GM12891 (cell line): ENCODE measurements at regions not wholly inside any gene's neighbourhood (a gene's known extent, or its start where the extent isn't known, plus 50 kb on each side); places are given as distances from the start of the nearest gene placed in this dataset.

Source experiments
- POLR2A ChIP-seq: IDR thresholded peaks from 2 replicates; pipeline ENCODE4 v1.6.1; 2011; ENCODE audit warnings: low read depth, low read length, control low read depth
- POLR2AphosphoS5 ChIP-seq: IDR thresholded peaks from 2 replicates; pipeline ENCODE4 v1.6.1; 2011; ENCODE audit warnings: low read depth, low read length, control low read depth
- POU2F2 ChIP-seq: IDR thresholded peaks from 2 replicates; pipeline ENCODE4 v1.6.1; 2011; ENCODE audit warnings: low read depth, mild to moderate bottlenecking, control low read depth, low read length, moderate library complexity
- SPI1 ChIP-seq: IDR thresholded peaks from 2 replicates; pipeline ENCODE4 v1.6.1; 2011; ENCODE audit warnings: low read depth, low read length, control low read depth
- TAF1 ChIP-seq: IDR thresholded peaks from 2 replicates; pipeline ENCODE4 v1.6.1; 2011; ENCODE audit warnings: low read depth, low read length, control low read depth

DNA sequence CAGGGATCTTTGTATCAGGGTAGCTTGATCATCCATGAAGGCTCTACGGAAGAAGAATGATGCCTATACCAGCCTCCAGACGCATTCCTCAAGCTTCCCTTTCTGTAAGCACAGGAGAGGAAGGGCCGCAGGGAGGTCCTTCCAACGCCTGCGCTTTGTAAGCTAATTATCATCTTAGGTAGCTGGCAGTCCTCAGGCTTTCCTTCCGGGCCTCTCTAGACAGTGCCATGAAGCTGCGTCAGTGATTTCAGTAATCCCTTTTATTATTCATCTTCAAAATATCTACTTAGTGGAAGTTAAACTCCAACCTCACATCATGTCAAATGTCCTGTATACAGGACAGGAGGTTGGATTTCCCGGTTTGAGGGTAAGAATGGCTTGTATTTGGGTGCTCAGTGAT is 92.3 kb downstream of the ETAA1 start:
- TF ChIP-seq TAF1 (no peak), POLR2AphosphoS5 (no peak), POLR2A (no peak), POU2F2 (no peak), SPI1 (no peak)
